CD14-positive monocyte (primary cell): ENCODE measurements at regions not wholly inside any gene's neighbourhood (a gene's known extent, or its start where the extent isn't known, plus 50 kb on each side); places are given as distances from the start of the nearest gene placed in this dataset.

Source experiments
- DNase-seq, 3 donors: peaks; one replicate each; pipeline ENCODE4 v3.0.0-alpha.2; 2011 to 2022
- H2AFZ ChIP-seq: 2 replicates; pipeline ENCODE4 v1.6.0; 2012; ENCODE audit warnings: mild to moderate bottlenecking, low read depth, low read length, inconsistent platforms; ENCODE audit not compliant: insufficient read depth, poor library complexity, severe bottlenecking
- H3K27ac ChIP-seq, 2 donors: 1 replicate in 1 of 2; 2 replicates in 1 of 2; pipeline ENCODE4 v1.5.1; 2012 to 2013; ENCODE audit warnings: low read length in 2 of 2, control low read depth in 1 of 2, inconsistent platforms in 1 of 2, low read depth in 1 of 2, mild to moderate bottlenecking in 1 of 2
- H3K27me3 ChIP-seq, 2 donors: one replicate each; pipeline versions ENCODE4 v1.6.0 to v1.6.1; 2011 to 2013; ENCODE audit warnings: low read length in 2 of 2; ENCODE audit not compliant: control insufficient read depth in 2 of 2, insufficient read depth in 2 of 2
- H3K36me3 ChIP-seq, 2 donors: replicated peaks in 1 of 2; 1 replicate in 1 of 2; 2 replicates in 1 of 2; pipeline versions ENCODE4 v1.5.1 to v1.6.1; 2012 to 2013; ENCODE audit warnings: low read length in 2 of 2, control low read depth in 1 of 2, inconsistent platforms in 1 of 2, mild to moderate bottlenecking in 1 of 2; ENCODE audit not compliant: insufficient read depth in 2 of 2, control insufficient read depth in 1 of 2
- H3K4me1 ChIP-seq, 2 donors: 1 replicate in 1 of 2; 2 replicates in 1 of 2; pipeline versions ENCODE4 v1.5.1 to v1.6.1; 2012 to 2013; ENCODE audit warnings: low read length in 2 of 2, control low read depth in 1 of 2, inconsistent platforms in 1 of 2, mild to moderate bottlenecking in 1 of 2, moderate library complexity in 1 of 2; ENCODE audit not compliant: insufficient read depth in 2 of 2, control insufficient read depth in 1 of 2
- H3K4me2 ChIP-seq: replicated peaks from 2 replicates; pipeline ENCODE3; 2012; ENCODE audit warnings: low read length, moderate library complexity, mild to moderate bottlenecking; ENCODE audit not compliant: poor library complexity, severe bottlenecking; ENCODE audit errors: extremely low read depth
- H3K4me3 ChIP-seq, 3 experiments: fragments of 200-600 bp in 1 of 3; sonication (generic) in 1 of 3; replicated peaks in 1 of 3; 1 replicate in 2 of 3; 2 replicates in 1 of 3; pipeline ENCODE4 v1.5.1; 2011 to 2013; ENCODE audit warnings: low read length in 3 of 3, mild to moderate bottlenecking in 3 of 3, control low read depth in 2 of 3, low read depth in 2 of 3, inconsistent platforms in 1 of 3, moderate library complexity in 1 of 3
- H3K79me2 ChIP-seq: 2 replicates; pipeline ENCODE4 v1.6.0; 2012; ENCODE audit warnings: mild to moderate bottlenecking, control low read depth, inconsistent platforms, low read length, moderate library complexity; ENCODE audit not compliant: insufficient read depth
- H3K9ac ChIP-seq: 2 replicates; pipeline ENCODE4 v1.6.0; 2017; ENCODE audit warnings: low read length, mild to moderate bottlenecking; ENCODE audit not compliant: insufficient read depth, poor library complexity, severe bottlenecking
- H3K9me3 ChIP-seq, 2 donors: replicated peaks in 1 of 2; 1 replicate in 1 of 2; 2 replicates in 1 of 2; pipeline versions ENCODE4 v1.5.1 to v1.6.1; 2012 to 2013; ENCODE audit warnings: low read length in 2 of 2, control low read depth in 1 of 2; ENCODE audit not compliant: control insufficient read depth in 1 of 2, insufficient read depth in 1 of 2
- H4K20me1 ChIP-seq: 2 replicates; pipeline ENCODE4 v1.6.0; 2012; ENCODE audit warnings: mild to moderate bottlenecking, low read length, control low read depth, moderate library complexity; ENCODE audit not compliant: insufficient read depth
- H3K27ac Mint-ChIP-seq, 7 donors: one replicate each; pipeline ENCODE4 v1.8.0; 2020; ENCODE audit warnings: mild to moderate bottlenecking in 7 of 7, mixed read lengths in 7 of 7, moderate library complexity in 6 of 7, inconsistent platforms in 2 of 7
- H3K27me3 Mint-ChIP-seq, 3 donors: one replicate each; pipeline ENCODE4 v1.8.0; 2021 to 2022; ENCODE audit warnings: low read depth in 3 of 3, mild to moderate bottlenecking in 3 of 3, mixed read lengths in 3 of 3, moderate library complexity in 3 of 3, inconsistent platforms in 1 of 3
- H3K36me3 Mint-ChIP-seq, 2 donors: one replicate each; pipeline ENCODE4 v1.8.0; 2020; ENCODE audit warnings: mixed read lengths in 2 of 2, inconsistent platforms in 1 of 2, mild to moderate bottlenecking in 1 of 2
- H3K4me1 Mint-ChIP-seq: one replicate; pipeline ENCODE4 v1.8.0; 2020; ENCODE audit warnings: mild to moderate bottlenecking, mixed read lengths
- H3K4me3 Mint-ChIP-seq, 2 donors: one replicate each; pipeline ENCODE4 v1.8.0; 2020; ENCODE audit warnings: mild to moderate bottlenecking in 2 of 2, mixed read lengths in 2 of 2, moderate library complexity in 1 of 2
- H3K9me3 Mint-ChIP-seq, 7 donors: one replicate each; pipeline ENCODE4 v1.8.0; 2020 to 2022; ENCODE audit warnings: mixed read lengths in 7 of 7, mild to moderate bottlenecking in 6 of 7, moderate library complexity in 6 of 7, inconsistent platforms in 2 of 7
- CTCF ChIP-seq: fragments of 200-600 bp; IDR thresholded peaks from one replicate; pipeline ENCODE4 v1.8.0; 2022; ENCODE audit warnings: antibody characterized with exemption, mild to moderate bottlenecking
- WGBS: methylation state at CpG from one replicate; pipeline ENCODE4 v1.1.5; 2013; ENCODE audit warnings: missing lambda C conversion rate; ENCODE audit not compliant: insufficient coverage; 5-methylcytosine and 5-hydroxymethylcytosine counted together
- intact Hi-C, 2 donors: fragments of 100-400 bp; cut with micrococcal nuclease; formaldehyde crosslinking; loops; one replicate each; pipeline versions ENCODE4 v1.15.0 to v1.15.1; 2023

GRCh38 chr20:4521170-4521968 lies 164.9 kb upstream of the PRNP start:
- H3K4me3 ChIP-seq = no peak overlapping the region
- H3K36me3 Mint-ChIP-seq = no peaks in the 10 kb centered on the region
- no peaks in the 10 kb centered on the region for H3K36me3 ChIP-seq
- H3K27ac ChIP-seq = no peak overlapping the region
- 93% methylated on average over 16 of the region's 16 CpGs for WGBS
- H2AFZ ChIP-seq = no peak overlapping the region
- H3K9me3 Mint-ChIP-seq = peaks cover 0 to 4% (median 0%) of the 10 kb centered on the region in 7 donors
- intact Hi-C loops = no loop called here
- H3K79me2 ChIP-seq = no peaks in the 10 kb centered on the region
- H3K4me1 Mint-ChIP-seq = no peaks in the 10 kb centered on the region
- no peak overlapping the region for H3K4me2 ChIP-seq
- H3K27ac Mint-ChIP-seq = no peak overlapping the region
- H3K4me3 Mint-ChIP-seq = no peak overlapping the region
- no peaks in the 10 kb centered on the region for H4K20me1 ChIP-seq
- H3K27me3 Mint-ChIP-seq = peaks cover 6 to 10% (median 8%) of the 10 kb centered on the region in 3 donors
- no peaks in the 10 kb centered on the region for H3K9me3 ChIP-seq
- no peaks in the 10 kb centered on the region for H3K4me1 ChIP-seq
- TF ChIP-seq CTCF = no peak
- no peaks in the 10 kb centered on the region for H3K27me3 ChIP-seq
- H3K9ac ChIP-seq = no peak overlapping the region
- no peak for DNase-seq

GRCh38 chr20:4519534-4519933 lies 166.7 kb upstream of the PRNP start:
- Mint-ChIP-seq H3K36me3 (no peaks in the 10 kb centered on the region), H3K4me1 (no peaks in the 10 kb centered on the region), H3K27me3 (peaks cover 6 to 8% (median 7%) of the 10 kb centered on the region in 3 donors), H3K4me3 (no peak overlapping the region), H3K9me3 (peaks cover 0 to 2% (median 0%) of the 10 kb centered on the region in 7 donors), H3K27ac (no peak overlapping the region)
- no peaks in the 10 kb centered on the region for H4K20me1 ChIP-seq
- peak; percentile 18 to 45 (median 39) for DNase-seq
- H2AFZ ChIP-seq = no peak overlapping the region
- no peak overlapping the region for H3K27ac ChIP-seq
- H3K79me2 ChIP-seq = no peaks in the 10 kb centered on the region
- TF ChIP-seq CTCF = peak; percentile 82
- no peaks in the 10 kb centered on the region for H3K36me3 ChIP-seq
- no peak overlapping the region for H3K4me2 ChIP-seq
- 0% methylated on average over 1 of the region's 2 CpGs for WGBS
- H3K4me3 ChIP-seq = no peak overlapping the region
- intact Hi-C loops = no loop called here
- H3K9ac ChIP-seq = no peak overlapping the region
- no peaks in the 10 kb centered on the region for H3K4me1 ChIP-seq
- no peaks in the 10 kb centered on the region for H3K9me3 ChIP-seq
- no peaks in the 10 kb centered on the region for H3K27me3 ChIP-seq
